HCT116 (cell line): ENCODE measurements at regions not wholly inside any gene's neighbourhood (a gene's known extent, or its start where the extent isn't known, plus 50 kb on each side); places are given as distances from the start of the nearest gene placed in this dataset.

Experiments used
- ATAC-seq: fragments of 200-7000 bp; cut with Tn5 transposase; 2 replicates; pipeline ENCODE4 v1.9.1; 2020; ENCODE audit warnings: mild to moderate bottlenecking, moderate library complexity
- BruUV-seq: library from RNA; stranded (reverse); fragments of 400-500 nt; replicated peaks from 2 replicates; lab custom pipeline; 2021; lab: Mats Ljungman, UMichigan
- CTCF ChIA-PET: fragments of 300-600 bp; sonication (Branson Sonifier 250); formaldehyde crosslinking; loops from one replicate; lab custom pipeline; 2021; ENCODE audit warnings: antibody characterized with exemption; lab: Charles Lee
- POLR2A ChIA-PET: fragments of 300-600, 350-600 bp; sonication (Branson Sonifier 250); formaldehyde crosslinking; loops from one replicate; lab custom pipeline; 2021; ENCODE audit warnings: antibody characterized with exemption; lab: Charles Lee
- RAD21 ChIA-PET, 2 experiments: fragments of 300-600 bp; sonication (Branson Sonifier 250); formaldehyde crosslinking; loops; one replicate each; lab custom pipeline; 2023; ENCODE audit warnings: low total read pairs in 2 of 2; ENCODE audit not compliant: uncharacterized antibody in 2 of 2, unreplicated experiment in 2 of 2, low non-redundant PET in 1 of 2; lab: Charles Lee
- DNase-seq: peaks from one replicate; pipeline ENCODE4 v3.0.0-alpha.2; 2010; ENCODE audit warnings: low read depth, low spot score
- H2AFZ ChIP-seq: fragments of 200-600 bp; shearing (Covaris generic), sonication (generic); 2 replicates; pipeline ENCODE4 v1.6.1; 2017; ENCODE audit warnings: low read depth, mixed run types, mixed read lengths, antibody characterized with exemption, low read length; ENCODE audit not compliant: poor library complexity, severe bottlenecking
- H3K27ac ChIP-seq: 2 replicates; pipeline ENCODE4 v1.5.1; 2012; ENCODE audit warnings: low read depth, low read length
- H3K27me3 ChIP-seq: fragments of 200-600 bp; sonication (generic); 2 replicates; pipeline ENCODE4 v1.6.1; 2016; ENCODE audit warnings: mixed run types, low read length, mixed read lengths; ENCODE audit not compliant: insufficient read depth
- H3K36me3 ChIP-seq, 2 experiments: fragments of 200-500 bp in 1 of 2; fragments of 200-600 bp in 1 of 2; sonication (Bioruptor generic) in 1 of 2; sonication (generic) in 1 of 2; 2 replicates each; pipeline versions ENCODE4 v1.5.1 to v1.6.1; 2014 to 2016; ENCODE audit warnings: low read length in 2 of 2, inconsistent platforms in 1 of 2, mixed read lengths in 1 of 2, mixed run types in 1 of 2; ENCODE audit not compliant: insufficient read depth in 2 of 2, control insufficient read depth in 1 of 2
- H3K4me1 ChIP-seq, 2 experiments: fragments of 200-600 bp in 1 of 2; sonication (generic) in 1 of 2; 2 replicates each; pipeline versions ENCODE4 v1.5.1 to v1.6.1; 2012 to 2017; ENCODE audit warnings: low read length in 2 of 2, inconsistent platforms in 1 of 2, mild to moderate bottlenecking in 1 of 2, mixed read lengths in 1 of 2, mixed run types in 1 of 2, moderate library complexity in 1 of 2; ENCODE audit not compliant: insufficient read depth in 2 of 2, control insufficient read depth in 1 of 2
- H3K4me2 ChIP-seq: fragments of 200-600 bp; sonication (generic); 2 replicates; pipeline ENCODE4 v1.6.1; 2017; ENCODE audit warnings: mixed run types, low read length, mixed read lengths
- H3K4me3 ChIP-seq, 2 experiments: fragments of 200-600 bp in 1 of 2; sonication (generic) in 1 of 2; replicated peaks in 1 of 2; 2 replicates each; pipeline ENCODE4 v1.5.1; 2011 to 2016; ENCODE audit warnings: low read length in 2 of 2, control low read depth in 1 of 2, low read depth in 1 of 2, mild to moderate bottlenecking in 1 of 2, mixed read lengths in 1 of 2, mixed run types in 1 of 2
- H3K79me2 ChIP-seq: fragments of 200-600 bp; sonication (generic); 2 replicates; pipeline ENCODE4 v1.6.1; 2017; ENCODE audit warnings: mild to moderate bottlenecking, mixed run types, low read length, moderate library complexity, mixed read lengths; ENCODE audit not compliant: insufficient read depth
- H3K9ac ChIP-seq: fragments of 200-600 bp; sonication (generic); 2 replicates; pipeline ENCODE4 v1.6.1; 2016; ENCODE audit warnings: low read length, mixed read lengths
- H3K9me2 ChIP-seq: fragments of 200-600 bp; sonication (generic), shearing (Covaris generic); 2 replicates; pipeline ENCODE4 v1.6.1; 2017; ENCODE audit warnings: mixed run types, mild to moderate bottlenecking, moderate library complexity; ENCODE audit not compliant: insufficient read depth
- H3K9me3 ChIP-seq, 2 experiments: fragments of 200-500 bp in 1 of 2; fragments of 200-600 bp in 1 of 2; sonication (Bioruptor generic) in 1 of 2; sonication (generic) in 1 of 2; 2 replicates each; pipeline ENCODE4 v1.6.1; 2014 to 2017; ENCODE audit warnings: low read length in 2 of 2, mixed read lengths in 2 of 2, inconsistent platforms in 1 of 2, low read depth in 1 of 2, mild to moderate bottlenecking in 1 of 2, mixed run types in 1 of 2, moderate library complexity in 1 of 2; ENCODE audit not compliant: control insufficient read depth in 1 of 2, insufficient read depth in 1 of 2
- H4K20me1 ChIP-seq: fragments of 200-600 bp; sonication (generic), shearing (Covaris generic); 2 replicates; pipeline ENCODE4 v1.6.1; 2017; ENCODE audit warnings: mixed run types, mild to moderate bottlenecking, moderate library complexity; ENCODE audit not compliant: insufficient read depth
- ATF3 ChIP-seq: IDR thresholded peaks from 2 replicates; pipeline ENCODE4 v1.6.1; 2012
- CBX3 ChIP-seq: IDR thresholded peaks from 2 replicates; pipeline ENCODE4 v1.6.1; 2012; ENCODE audit warnings: low read depth
- CEBPB ChIP-seq: IDR thresholded peaks from 2 replicates; pipeline ENCODE4 v1.6.1; 2012; ENCODE audit warnings: low read depth
- EGR1 ChIP-seq: IDR thresholded peaks from 2 replicates; pipeline ENCODE4 v1.6.1; 2012; ENCODE audit warnings: low read depth
- ELF1 ChIP-seq: IDR thresholded peaks from 2 replicates; pipeline ENCODE4 v1.6.1; 2012; ENCODE audit warnings: low read depth, borderline replicate concordance
- EZH2 ChIP-seq: fragments of 200-600 bp; sonication (generic); IDR thresholded peaks from 2 replicates; pipeline ENCODE4 v1.6.1; 2017; ENCODE audit warnings: antibody characterized with exemption, mixed run types
- EZH2phosphoT487 ChIP-seq: fragments of 200-600 bp; IDR thresholded peaks from 2 replicates; pipeline ENCODE4 v1.6.1; 2018; ENCODE audit warnings: antibody characterized with exemption, borderline replicate concordance
- FOSL1 ChIP-seq: IDR thresholded peaks from 2 replicates; pipeline ENCODE4 v1.6.1; 2012; ENCODE audit warnings: low read depth
- JUND ChIP-seq: IDR thresholded peaks from 2 replicates; pipeline ENCODE4 v1.6.1; 2012
- MAX ChIP-seq: IDR thresholded peaks from 2 replicates; pipeline ENCODE4 v1.6.1; 2012
- RAD21 ChIP-seq: IDR thresholded peaks from 2 replicates; pipeline ENCODE4 v1.6.1; 2012; ENCODE audit warnings: low read depth, mild to moderate bottlenecking
- REST ChIP-seq: IDR thresholded peaks from 2 replicates; pipeline ENCODE4 v1.6.1; 2012; ENCODE audit warnings: low read depth
- SIN3A ChIP-seq: IDR thresholded peaks from 2 replicates; pipeline ENCODE4 v1.6.1; 2012; ENCODE audit warnings: low read depth
- SP1 ChIP-seq: IDR thresholded peaks from 2 replicates; pipeline ENCODE4 v1.6.1; 2012; ENCODE audit warnings: low read depth
- SRF ChIP-seq: IDR thresholded peaks from 2 replicates; pipeline ENCODE4 v1.6.1; 2012; ENCODE audit warnings: low read depth
- TCF7L2 ChIP-seq: IDR thresholded peaks from 2 replicates; pipeline ENCODE4 v1.7.0; 2011; ENCODE audit warnings: borderline replicate concordance, inconsistent platforms; ENCODE audit not compliant: insufficient read depth, insufficient read length; ENCODE audit errors: extremely low read depth
- YY1 ChIP-seq: IDR thresholded peaks from 2 replicates; pipeline ENCODE4 v1.6.1; 2011; ENCODE audit warnings: low read length, low read depth, moderate library complexity, mild to moderate bottlenecking; ENCODE audit not compliant: insufficient replicate concordance; ENCODE audit errors: extremely low read depth
- ZBTB33 ChIP-seq: IDR thresholded peaks from 2 replicates; pipeline ENCODE4 v1.6.1; 2011; ENCODE audit warnings: mild to moderate bottlenecking, low read length, moderate library complexity; ENCODE audit not compliant: insufficient replicate concordance; ENCODE audit errors: extremely low read depth
- ZFX ChIP-seq: fragments of 450-650 bp; IDR thresholded peaks from 2 replicates; pipeline ENCODE4 v1.6.1; 2017
- ZNF274 ChIP-seq: fragments of 200-500 bp; sonication (Bioruptor generic); IDR thresholded peaks from 2 replicates; pipeline ENCODE4 v1.6.1; 2014; ENCODE audit warnings: mild to moderate bottlenecking, low read depth, low read length, inconsistent platforms
- intact Hi-C: fragments of 100-400 bp; cut with micrococcal nuclease; formaldehyde crosslinking; loops from 2 replicates; pipeline ENCODE4 v1.10.0; 2022

DNA sequence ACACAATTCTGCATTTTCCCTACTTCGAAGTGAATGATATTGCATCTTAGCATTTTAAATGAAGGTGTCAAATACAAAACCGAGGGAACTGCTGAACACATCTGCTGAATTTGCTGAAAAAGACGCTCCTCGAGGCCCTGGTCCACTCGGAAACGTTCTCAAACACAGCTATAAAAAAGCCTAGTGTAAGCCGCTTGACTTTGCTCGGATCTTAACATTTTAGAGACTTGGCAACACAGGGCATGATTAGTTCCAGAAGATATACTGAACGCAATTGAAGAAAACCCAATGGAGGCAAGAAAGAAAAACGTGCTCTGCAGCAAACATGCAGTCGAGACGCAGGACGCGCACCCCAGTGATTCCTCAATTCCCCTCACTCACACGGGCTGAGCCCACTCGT is 506.4 kb upstream of the AMELY start:
- intact Hi-C loops = no loop called here
- no peaks in the 10 kb centered on the region for H3K4me1 ChIP-seq
- H3K9me2 ChIP-seq = no peaks in the 10 kb centered on the region
- no peak overlapping the region for H3K9ac ChIP-seq
- BruUV-seq = no TSS peak
- CTCF ChIA-PET = no interaction called here
- ATAC-seq (no peak), DNase-seq (no peak)
- H3K27ac ChIP-seq = no peak overlapping the region
- RAD21 ChIA-PET = no interaction called here
- H3K27me3 ChIP-seq = no peaks in the 10 kb centered on the region
- H4K20me1 ChIP-seq = no peaks in the 10 kb centered on the region
- H3K36me3 ChIP-seq = no peaks in the 10 kb centered on the region
- no peaks in the 10 kb centered on the region for H3K79me2 ChIP-seq
- H2AFZ ChIP-seq = no peak overlapping the region
- no peak overlapping the region for H3K4me3 ChIP-seq
- no peak overlapping the region for H3K4me2 ChIP-seq
- no peaks in the 10 kb centered on the region for H3K9me3 ChIP-seq
- TF ChIP-seq SIN3A (no peak), ELF1 (no peak), ZBTB33 (no peak), MAX (no peak), EGR1 (no peak), CEBPB (no peak), YY1 (no peak), EZH2 (no peak), SP1 (no peak), ZNF274 (no peak), TCF7L2 (no peak), ATF3 (no peak), EZH2phosphoT487 (no peak), CBX3 (no peak), RAD21 (no peak), ZFX (no peak), FOSL1 (no peak), SRF (no peak), REST (no peak), JUND (no peak)
- POLR2A ChIA-PET = no interaction called here
